ENCODE measurements at regions not wholly inside any gene's neighbourhood (a gene's known extent, or its start where the extent isn't known, plus 50 kb on each side); places are given as distances from the start of the nearest gene placed in this dataset.

- TF ChIP-seq ZNF274 (IDR thresholded peaks at IDR 0.05; ENCODE audit: low read depth, low read length): no peak
- TF ChIP-seq SUZ12 (IDR thresholded peaks at IDR 0.05; ENCODE audit: extremely low read depth, insufficient read depth, insufficient read length): no peak
- TF ChIP-seq YY1 (IDR thresholded peaks at IDR 0.05; ENCODE audit: insufficient read depth, insufficient read length): no peak
Measured at GRCh38 chr3:94183551-94183950, 120.7 kb downstream of the NSUN3 start.
